Gastroesophageal sphincter (tissue), 3 donors: ENCODE measurements at regions not wholly inside any gene's neighbourhood (a gene's known extent, or its start where the extent isn't known, plus 50 kb on each side); places are given as distances from the start of the nearest gene placed in this dataset.

Experiments used
- CTCF ChIP-seq, 4 experiments: fragments of 200-600 bp in 2 of 4; fragments of 450-650 bp in 2 of 4; sonication (generic) in 1 of 4; IDR thresholded peaks; one replicate each; pipeline ENCODE4 v1.5.1; 2017 to 2019; ENCODE audit warnings: antibody characterized with exemption in 4 of 4, mild to moderate bottlenecking in 2 of 4, moderate library complexity in 2 of 4
- EP300 ChIP-seq: sonication (generic); formaldehyde crosslinking; IDR thresholded peaks from one replicate; pipeline ENCODE4 v1.6.1; 2017; ENCODE audit warnings: antibody characterized with exemption, mild to moderate bottlenecking
- POLR2A ChIP-seq, 2 donors: fragments of 450-650 bp; IDR thresholded peaks; one replicate each; pipeline ENCODE4 v1.6.1; 2017; ENCODE audit warnings: antibody characterized with exemption in 2 of 2, mild to moderate bottlenecking in 2 of 2, moderate library complexity in 1 of 2

GRCh38 chr9:18149471-18150011 lies 324.4 kb upstream of the ADAMTSL1 start:
- TF ChIP-seq CTCF (IDR thresholded peaks at IDR 0.05) (no peak), POLR2A (IDR thresholded peaks at IDR 0.05) (no peak), EP300 (no peak)
